ENCODE measurements at regions not wholly inside any gene's neighbourhood (a gene's known extent, or its start where the extent isn't known, plus 50 kb on each side); places are given as distances from the start of the nearest gene placed in this dataset.
A peak's percentile ranks its signal among the peaks of the same experiment; 100 is the strongest.

GRCh38 chr6:23681743-23682142, 444.3 kb upstream of the NRSN1 start:
- H3K23ac ChIP-seq (ENCODE audit: low read length in 2 of 2): no peak overlapping the region
- H3K36me3 ChIP-seq (ENCODE audit: control insufficient read depth in 1 of 2, insufficient read depth in 2 of 2, low read depth in 1 of 2, low read length in 2 of 2): no peaks in the 10 kb centered on the region
- no peak for DNase-seq
- no peak overlapping the region for H3K27ac ChIP-seq (ENCODE audit: low read length, poor library complexity, severe bottlenecking)
- H3K4ac ChIP-seq (ENCODE audit: low read depth in 1 of 2, low read length in 2 of 2): no peak overlapping the region
- no peaks in the 10 kb centered on the region for H3K27me3 ChIP-seq (ENCODE audit: control insufficient read depth in 1 of 2, insufficient read depth in 1 of 2, low read length in 2 of 2)
- H2AFZ ChIP-seq (ENCODE audit: low read depth, low read length): no peak overlapping the region
- no peaks in the 10 kb centered on the region for H3K4me1 ChIP-seq (ENCODE audit: control insufficient read depth, insufficient read depth, low read depth, low read length)
- H3K9ac ChIP-seq (ENCODE audit: low read length): no peak overlapping the region
- H3K14ac ChIP-seq (ENCODE audit: low read length in 2 of 2): no peak overlapping the region
- H2BK15ac ChIP-seq (ENCODE audit: low read depth, poor library complexity, severe bottlenecking): no peak overlapping the region
- H3K4me3 ChIP-seq (ENCODE audit: insufficient read depth in 1 of 2, low read depth in 1 of 2, low read length in 2 of 2): no peak overlapping the region
- no peaks in the 10 kb centered on the region for H3K79me1 ChIP-seq (replicated peaks; ENCODE audit: low read length, poor library complexity, severe bottlenecking)
- no peak overlapping the region for H3K18ac ChIP-seq (ENCODE audit: low read depth in 1 of 2, low read length in 2 of 2)
- H4K8ac ChIP-seq (ENCODE audit: low read length): no peak overlapping the region
- H3K9me3 ChIP-seq (ENCODE audit: control insufficient read depth, low read length): peaks cover 20% of the 10 kb centered on the region
- H2BK120ac ChIP-seq (ENCODE audit: low read depth, low read length): no peak overlapping the region
- no peak overlapping the region for H3K4me2 ChIP-seq (ENCODE audit: low read length, poor library complexity, severe bottlenecking)
- H2BK12ac ChIP-seq (ENCODE audit: low read length in 2 of 2): no peak overlapping the region
- H2AK5ac ChIP-seq (ENCODE audit: low read length, severe bottlenecking): no peak overlapping the region
- H4K91ac ChIP-seq (ENCODE audit: low read length): no peak overlapping the region
- no peak overlapping the region for H2BK5ac ChIP-seq (ENCODE audit: low read depth, low read length, poor library complexity, severe bottlenecking)
- WGBS: 58% methylated on average over 3 of the region's 3 CpGs

- H3K18ac ChIP-seq (ENCODE audit: low read depth in 1 of 2, low read length in 2 of 2): no peak overlapping the region
- no peak overlapping the region for H2BK15ac ChIP-seq (ENCODE audit: low read depth, poor library complexity, severe bottlenecking)
- H3K23ac ChIP-seq (ENCODE audit: low read length in 2 of 2): no peak overlapping the region
- H4K8ac ChIP-seq (ENCODE audit: low read length): no peak overlapping the region
- H3K4me2 ChIP-seq (ENCODE audit: low read length, poor library complexity, severe bottlenecking): no peak overlapping the region
- H2AK5ac ChIP-seq (ENCODE audit: low read length, severe bottlenecking): no peak overlapping the region
- no peaks in the 10 kb centered on the region for H3K79me1 ChIP-seq (replicated peaks; ENCODE audit: low read length, poor library complexity, severe bottlenecking)
- no peak overlapping the region for H2BK5ac ChIP-seq (ENCODE audit: low read depth, low read length, poor library complexity, severe bottlenecking)
- H3K4me1 ChIP-seq (ENCODE audit: control insufficient read depth, insufficient read depth, low read depth, low read length): no peaks in the 10 kb centered on the region
- H3K14ac ChIP-seq (ENCODE audit: low read length in 2 of 2): no peak overlapping the region
- DNase-seq: no peak
- H4K91ac ChIP-seq (ENCODE audit: low read length): no peak overlapping the region
- no peak overlapping the region for H3K27ac ChIP-seq (ENCODE audit: low read length, poor library complexity, severe bottlenecking)
- no peak overlapping the region for H2AFZ ChIP-seq (ENCODE audit: low read depth, low read length)
- H3K4me3 ChIP-seq (ENCODE audit: insufficient read depth in 1 of 2, low read depth in 1 of 2, low read length in 2 of 2): peak overlapping the region in 1 of 2 experiments; percentile 61
- no peaks in the 10 kb centered on the region for H3K27me3 ChIP-seq (ENCODE audit: control insufficient read depth in 1 of 2, insufficient read depth in 1 of 2, low read length in 2 of 2)
- 85% methylated on average over 15 of the region's 15 CpGs for WGBS
- H3K36me3 ChIP-seq (ENCODE audit: control insufficient read depth in 1 of 2, insufficient read depth in 2 of 2, low read depth in 1 of 2, low read length in 2 of 2): no peaks in the 10 kb centered on the region
- H3K4ac ChIP-seq (ENCODE audit: low read depth in 1 of 2, low read length in 2 of 2): no peak overlapping the region
- H2BK12ac ChIP-seq (ENCODE audit: low read length in 2 of 2): no peak overlapping the region
- no peak overlapping the region for H2BK120ac ChIP-seq (ENCODE audit: low read depth, low read length)
- H3K9ac ChIP-seq (ENCODE audit: low read length): no peak overlapping the region
- H3K9me3 ChIP-seq (ENCODE audit: control insufficient read depth, low read length): peaks cover 5% of the 10 kb centered on the region
Measured at GRCh38 chr6:23688650-23689049, 437.4 kb upstream of the NRSN1 start.

- no peak overlapping the region for H3K4ac ChIP-seq (ENCODE audit: low read depth in 1 of 2, low read length in 2 of 2)
- no peak overlapping the region for H2AFZ ChIP-seq (ENCODE audit: low read depth, low read length)
- H2BK120ac ChIP-seq (ENCODE audit: low read depth, low read length): no peak overlapping the region
- no peak overlapping the region for H3K14ac ChIP-seq (ENCODE audit: low read length in 2 of 2)
- H3K4me1 ChIP-seq (ENCODE audit: control insufficient read depth, insufficient read depth, low read depth, low read length): no peaks in the 10 kb centered on the region
- H2BK12ac ChIP-seq (ENCODE audit: low read length in 2 of 2): no peak overlapping the region
- DNase-seq: no peak
- H3K36me3 ChIP-seq (ENCODE audit: control insufficient read depth in 1 of 2, insufficient read depth in 2 of 2, low read depth in 1 of 2, low read length in 2 of 2): no peaks in the 10 kb centered on the region
- no peak overlapping the region for H3K18ac ChIP-seq (ENCODE audit: low read depth in 1 of 2, low read length in 2 of 2)
- H3K9me3 ChIP-seq (ENCODE audit: control insufficient read depth, low read length): peaks cover 1% of the 10 kb centered on the region
- H3K23ac ChIP-seq (ENCODE audit: low read length in 2 of 2): no peak overlapping the region
- no peaks in the 10 kb centered on the region for H3K79me1 ChIP-seq (replicated peaks; ENCODE audit: low read length, poor library complexity, severe bottlenecking)
- H3K9ac ChIP-seq (ENCODE audit: low read length): no peak overlapping the region
- no peak overlapping the region for H4K91ac ChIP-seq (ENCODE audit: low read length)
- no peak overlapping the region for H4K8ac ChIP-seq (ENCODE audit: low read length)
- H2AK5ac ChIP-seq (ENCODE audit: low read length, severe bottlenecking): no peak overlapping the region
- no peaks in the 10 kb centered on the region for H3K27me3 ChIP-seq (ENCODE audit: control insufficient read depth in 1 of 2, insufficient read depth in 1 of 2, low read length in 2 of 2)
- no peak overlapping the region for H2BK15ac ChIP-seq (ENCODE audit: low read depth, poor library complexity, severe bottlenecking)
- H3K27ac ChIP-seq (ENCODE audit: low read length, poor library complexity, severe bottlenecking): no peak overlapping the region
- H2BK5ac ChIP-seq (ENCODE audit: low read depth, low read length, poor library complexity, severe bottlenecking): no peak overlapping the region
- no peak overlapping the region for H3K4me3 ChIP-seq (ENCODE audit: insufficient read depth in 1 of 2, low read depth in 1 of 2, low read length in 2 of 2)
- 86% methylated on average over 4 of the region's 5 CpGs for WGBS
- no peak overlapping the region for H3K4me2 ChIP-seq (ENCODE audit: low read length, poor library complexity, severe bottlenecking)
Measured at GRCh38 chr6:23690453-23691049, 435.5 kb upstream of the NRSN1 start.

GRCh38 chr6:23692184-23692583, 433.8 kb upstream of the NRSN1 start:
- Histone ChIP-seq H2AK5ac (ENCODE audit: low read length, severe bottlenecking) (no peak overlapping the region), H4K91ac (ENCODE audit: low read length) (no peak overlapping the region), H2BK5ac (ENCODE audit: low read depth, low read length, poor library complexity, severe bottlenecking) (no peak overlapping the region), H3K18ac (ENCODE audit: low read depth in 1 of 2, low read length in 2 of 2) (no peak overlapping the region), H4K8ac (ENCODE audit: low read length) (no peak overlapping the region), H2BK120ac (ENCODE audit: low read depth, low read length) (no peak overlapping the region), H3K9me3 (ENCODE audit: control insufficient read depth, low read length) (peaks cover 2% of the 10 kb centered on the region), H2AFZ (ENCODE audit: low read depth, low read length) (no peak overlapping the region), H3K4me1 (ENCODE audit: control insufficient read depth, insufficient read depth, low read depth, low read length) (no peaks in the 10 kb centered on the region), H3K4me2 (ENCODE audit: low read length, poor library complexity, severe bottlenecking) (no peak overlapping the region), H3K27me3 (ENCODE audit: control insufficient read depth in 1 of 2, insufficient read depth in 1 of 2, low read length in 2 of 2) (no peaks in the 10 kb centered on the region), H3K4ac (ENCODE audit: low read depth in 1 of 2, low read length in 2 of 2) (no peak overlapping the region), H2BK12ac (ENCODE audit: low read length in 2 of 2) (no peak overlapping the region), H3K36me3 (ENCODE audit: control insufficient read depth in 1 of 2, insufficient read depth in 2 of 2, low read depth in 1 of 2, low read length in 2 of 2) (no peaks in the 10 kb centered on the region), H3K14ac (ENCODE audit: low read length in 2 of 2) (no peak overlapping the region), H3K9ac (ENCODE audit: low read length) (no peak overlapping the region), H3K4me3 (ENCODE audit: insufficient read depth in 1 of 2, low read depth in 1 of 2, low read length in 2 of 2) (no peak overlapping the region), H2BK15ac (ENCODE audit: low read depth, poor library complexity, severe bottlenecking) (no peak overlapping the region), H3K23ac (ENCODE audit: low read length in 2 of 2) (no peak overlapping the region), H3K79me1 (replicated peaks; ENCODE audit: low read length, poor library complexity, severe bottlenecking) (no peaks in the 10 kb centered on the region), H3K27ac (ENCODE audit: low read length, poor library complexity, severe bottlenecking) (no peak overlapping the region)
- no CpG with 5 or more reads among the region's 2 CpGs for WGBS
- no peak for DNase-seq
